H1 (cell line): ENCODE measurements at regions not wholly inside any gene's neighbourhood (a gene's known extent, or its start where the extent isn't known, plus 50 kb on each side); places are given as distances from the start of the nearest gene placed in this dataset.

Experiments used
- BACH1 ChIP-seq: IDR thresholded peaks from 2 replicates; pipeline ENCODE4 v1.6.1; 2012; ENCODE audit warnings: low read length, improper control_type of control experiment
- CTBP2 ChIP-seq: IDR thresholded peaks from 2 replicates; pipeline ENCODE4 v1.7.0; 2011; ENCODE audit warnings: borderline replicate concordance, mild to moderate bottlenecking, moderate library complexity, mixed read lengths, low read length; ENCODE audit not compliant: insufficient read depth, insufficient read length
- EGR1 ChIP-seq: IDR thresholded peaks from 2 replicates; pipeline ENCODE4 v1.6.1; 2011; ENCODE audit warnings: low read depth, low read length, borderline replicate concordance
- POU5F1 ChIP-seq: IDR thresholded peaks from 2 replicates; pipeline ENCODE4 v1.6.1; 2011; ENCODE audit warnings: low read depth, mild to moderate bottlenecking, low read length, moderate library complexity
- RAD21 ChIP-seq, 2 experiments: IDR thresholded peaks in 1 of 2; conservative IDR thresholded peaks in 1 of 2; 2 replicates each; pipeline ENCODE4 v1.6.1; 2011; ENCODE audit warnings: low read depth in 2 of 2, low read length in 2 of 2, improper control_type of control experiment in 1 of 2, inconsistent platforms in 1 of 2, mild to moderate bottlenecking in 1 of 2, moderate library complexity in 1 of 2
- SAP30 ChIP-seq: fragments of 300-600 bp; sonication (generic); IDR thresholded peaks from 2 replicates; pipeline ENCODE4 v1.7.1; 2012; ENCODE audit warnings: low read length, moderate library complexity, mild to moderate bottlenecking, inconsistent platforms; ENCODE audit not compliant: insufficient read depth, insufficient replicate concordance
- SUZ12 ChIP-seq: fragments of 200-600 bp; sonication (generic); IDR thresholded peaks from 2 replicates; pipeline ENCODE4 v1.6.1; 2012; ENCODE audit warnings: mild to moderate bottlenecking, inconsistent platforms, low read length, moderate library complexity, mixed read lengths
- TBP ChIP-seq: IDR thresholded peaks from 2 replicates; pipeline ENCODE4 v1.6.1; 2011; ENCODE audit warnings: low read depth, low read length, improper control_type of control experiment
- TF ChIP-seq, protein P1 (sequence below): fragments of 300-600 bp; sonication (generic); IDR thresholded peaks from 2 replicates; pipeline ENCODE4 v1.7.1; 2012; ENCODE audit warnings: low read length, moderate library complexity, mild to moderate bottlenecking, inconsistent platforms; ENCODE audit not compliant: insufficient replicate concordance
- TF ChIP-seq, protein P2 (sequence below): IDR thresholded peaks from 2 replicates; pipeline ENCODE4 v1.6.1; 2012; ENCODE audit warnings: inconsistent platforms
- TF ChIP-seq, protein P3 (sequence below): IDR thresholded peaks from 2 replicates; pipeline ENCODE4 v1.6.1; 2012; ENCODE audit warnings: inconsistent platforms

DNA sequence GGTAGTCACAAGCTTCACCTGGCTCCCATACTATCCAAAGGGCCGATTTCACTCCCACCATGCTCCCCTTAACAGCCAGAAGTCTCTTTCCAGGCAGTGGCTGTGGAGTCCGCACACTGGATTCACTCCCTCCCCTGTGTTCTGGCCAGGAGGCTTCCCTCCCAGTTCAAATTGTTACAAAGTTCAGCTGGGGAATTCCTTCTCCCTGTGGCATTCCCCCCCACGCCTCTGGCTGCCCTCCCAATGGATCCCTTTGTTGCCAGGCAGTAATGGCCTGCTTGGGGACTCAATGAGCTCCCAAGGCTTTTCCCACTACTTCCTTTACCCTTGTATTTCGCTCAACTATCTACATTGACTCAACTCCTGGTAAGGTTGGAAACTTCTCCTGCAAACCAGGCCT is 1921.4 kb upstream of the PCDH20 start (continued):
- TF ChIP-seq, protein P1, sequence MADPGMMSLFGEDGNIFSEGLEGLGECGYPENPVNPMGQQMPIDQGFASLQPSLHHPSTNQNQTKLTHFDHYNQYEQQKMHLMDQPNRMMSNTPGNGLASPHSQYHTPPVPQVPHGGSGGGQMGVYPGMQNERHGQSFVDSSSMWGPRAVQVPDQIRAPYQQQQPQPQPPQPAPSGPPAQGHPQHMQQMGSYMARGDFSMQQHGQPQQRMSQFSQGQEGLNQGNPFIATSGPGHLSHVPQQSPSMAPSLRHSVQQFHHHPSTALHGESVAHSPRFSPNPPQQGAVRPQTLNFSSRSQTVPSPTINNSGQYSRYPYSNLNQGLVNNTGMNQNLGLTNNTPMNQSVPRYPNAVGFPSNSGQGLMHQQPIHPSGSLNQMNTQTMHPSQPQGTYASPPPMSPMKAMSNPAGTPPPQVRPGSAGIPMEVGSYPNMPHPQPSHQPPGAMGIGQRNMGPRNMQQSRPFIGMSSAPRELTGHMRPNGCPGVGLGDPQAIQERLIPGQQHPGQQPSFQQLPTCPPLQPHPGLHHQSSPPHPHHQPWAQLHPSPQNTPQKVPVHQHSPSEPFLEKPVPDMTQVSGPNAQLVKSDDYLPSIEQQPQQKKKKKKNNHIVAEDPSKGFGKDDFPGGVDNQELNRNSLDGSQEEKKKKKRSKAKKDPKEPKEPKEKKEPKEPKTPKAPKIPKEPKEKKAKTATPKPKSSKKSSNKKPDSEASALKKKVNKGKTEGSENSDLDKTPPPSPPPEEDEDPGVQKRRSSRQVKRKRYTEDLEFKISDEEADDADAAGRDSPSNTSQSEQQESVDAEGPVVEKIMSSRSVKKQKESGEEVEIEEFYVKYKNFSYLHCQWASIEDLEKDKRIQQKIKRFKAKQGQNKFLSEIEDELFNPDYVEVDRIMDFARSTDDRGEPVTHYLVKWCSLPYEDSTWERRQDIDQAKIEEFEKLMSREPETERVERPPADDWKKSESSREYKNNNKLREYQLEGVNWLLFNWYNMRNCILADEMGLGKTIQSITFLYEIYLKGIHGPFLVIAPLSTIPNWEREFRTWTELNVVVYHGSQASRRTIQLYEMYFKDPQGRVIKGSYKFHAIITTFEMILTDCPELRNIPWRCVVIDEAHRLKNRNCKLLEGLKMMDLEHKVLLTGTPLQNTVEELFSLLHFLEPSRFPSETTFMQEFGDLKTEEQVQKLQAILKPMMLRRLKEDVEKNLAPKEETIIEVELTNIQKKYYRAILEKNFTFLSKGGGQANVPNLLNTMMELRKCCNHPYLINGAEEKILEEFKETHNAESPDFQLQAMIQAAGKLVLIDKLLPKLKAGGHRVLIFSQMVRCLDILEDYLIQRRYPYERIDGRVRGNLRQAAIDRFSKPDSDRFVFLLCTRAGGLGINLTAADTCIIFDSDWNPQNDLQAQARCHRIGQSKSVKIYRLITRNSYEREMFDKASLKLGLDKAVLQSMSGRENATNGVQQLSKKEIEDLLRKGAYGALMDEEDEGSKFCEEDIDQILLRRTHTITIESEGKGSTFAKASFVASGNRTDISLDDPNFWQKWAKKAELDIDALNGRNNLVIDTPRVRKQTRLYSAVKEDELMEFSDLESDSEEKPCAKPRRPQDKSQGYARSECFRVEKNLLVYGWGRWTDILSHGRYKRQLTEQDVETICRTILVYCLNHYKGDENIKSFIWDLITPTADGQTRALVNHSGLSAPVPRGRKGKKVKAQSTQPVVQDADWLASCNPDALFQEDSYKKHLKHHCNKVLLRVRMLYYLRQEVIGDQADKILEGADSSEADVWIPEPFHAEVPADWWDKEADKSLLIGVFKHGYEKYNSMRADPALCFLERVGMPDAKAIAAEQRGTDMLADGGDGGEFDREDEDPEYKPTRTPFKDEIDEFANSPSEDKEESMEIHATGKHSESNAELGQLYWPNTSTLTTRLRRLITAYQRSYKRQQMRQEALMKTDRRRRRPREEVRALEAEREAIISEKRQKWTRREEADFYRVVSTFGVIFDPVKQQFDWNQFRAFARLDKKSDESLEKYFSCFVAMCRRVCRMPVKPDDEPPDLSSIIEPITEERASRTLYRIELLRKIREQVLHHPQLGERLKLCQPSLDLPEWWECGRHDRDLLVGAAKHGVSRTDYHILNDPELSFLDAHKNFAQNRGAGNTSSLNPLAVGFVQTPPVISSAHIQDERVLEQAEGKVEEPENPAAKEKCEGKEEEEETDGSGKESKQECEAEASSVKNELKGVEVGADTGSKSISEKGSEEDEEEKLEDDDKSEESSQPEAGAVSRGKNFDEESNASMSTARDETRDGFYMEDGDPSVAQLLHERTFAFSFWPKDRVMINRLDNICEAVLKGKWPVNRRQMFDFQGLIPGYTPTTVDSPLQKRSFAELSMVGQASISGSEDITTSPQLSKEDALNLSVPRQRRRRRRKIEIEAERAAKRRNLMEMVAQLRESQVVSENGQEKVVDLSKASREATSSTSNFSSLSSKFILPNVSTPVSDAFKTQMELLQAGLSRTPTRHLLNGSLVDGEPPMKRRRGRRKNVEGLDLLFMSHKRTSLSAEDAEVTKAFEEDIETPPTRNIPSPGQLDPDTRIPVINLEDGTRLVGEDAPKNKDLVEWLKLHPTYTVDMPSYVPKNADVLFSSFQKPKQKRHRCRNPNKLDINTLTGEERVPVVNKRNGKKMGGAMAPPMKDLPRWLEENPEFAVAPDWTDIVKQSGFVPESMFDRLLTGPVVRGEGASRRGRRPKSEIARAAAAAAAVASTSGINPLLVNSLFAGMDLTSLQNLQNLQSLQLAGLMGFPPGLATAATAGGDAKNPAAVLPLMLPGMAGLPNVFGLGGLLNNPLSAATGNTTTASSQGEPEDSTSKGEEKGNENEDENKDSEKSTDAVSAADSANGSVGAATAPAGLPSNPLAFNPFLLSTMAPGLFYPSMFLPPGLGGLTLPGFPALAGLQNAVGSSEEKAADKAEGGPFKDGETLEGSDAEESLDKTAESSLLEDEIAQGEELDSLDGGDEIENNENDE = no peak
- TF ChIP-seq SUZ12 (no peak), POU5F1 (no peak), SAP30 (no peak), BACH1 (no peak), CTBP2 (no peak), EGR1 (no peak), TBP (no peak), RAD21 (IDR thresholded peaks at IDR 0.05 in 1 of 2, conservative IDR thresholded peaks at IDR 0.05 in 1 of 2; ENCODE audit: low read depth in 2 of 2, low read length in 2 of 2) (no peak)
- TF ChIP-seq, protein P2, sequence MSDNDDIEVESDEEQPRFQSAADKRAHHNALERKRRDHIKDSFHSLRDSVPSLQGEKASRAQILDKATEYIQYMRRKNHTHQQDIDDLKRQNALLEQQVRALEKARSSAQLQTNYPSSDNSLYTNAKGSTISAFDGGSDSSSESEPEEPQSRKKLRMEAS = no peak
- TF ChIP-seq, protein P3, sequence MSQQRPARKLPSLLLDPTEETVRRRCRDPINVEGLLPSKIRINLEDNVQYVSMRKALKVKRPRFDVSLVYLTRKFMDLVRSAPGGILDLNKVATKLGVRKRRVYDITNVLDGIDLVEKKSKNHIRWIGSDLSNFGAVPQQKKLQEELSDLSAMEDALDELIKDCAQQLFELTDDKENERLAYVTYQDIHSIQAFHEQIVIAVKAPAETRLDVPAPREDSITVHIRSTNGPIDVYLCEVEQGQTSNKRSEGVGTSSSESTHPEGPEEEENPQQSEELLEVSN = no peak
